ENCODE measurements at regions not wholly inside any gene's neighbourhood (a gene's known extent, or its start where the extent isn't known, plus 50 kb on each side); places are given as distances from the start of the nearest gene placed in this dataset.

- H3K4me3 ChIP-seq (ENCODE audit: low read depth, poor library complexity, severe bottlenecking) = no peak overlapping the region
- DNase-seq (ENCODE audit: low spot score in 2 of 2) = no peak
- TF ChIP-seq POLR2A (IDR thresholded peaks at IDR 0.05) (no peak), CTCF (IDR thresholded peaks at IDR 0.05) (no peak)
- 79 to 81% methylated on average over 5 of the region's 5 CpGs for WGBS, 2 donors
- intact Hi-C loops (cut with DNase I; ENCODE audit: low total_unique reads) = no loop called here
Measured at GRCh38 chr21:17146426-17146825, 366.4 kb upstream of the CXADR start.

- DNase-seq (ENCODE audit: low spot score in 2 of 2) = no peak
- no peak for TF ChIP-seq CTCF (IDR thresholded peaks at IDR 0.05)
- no peak for TF ChIP-seq POLR2A (IDR thresholded peaks at IDR 0.05)
- H3K4me3 ChIP-seq (ENCODE audit: low read depth, poor library complexity, severe bottlenecking) = no peak overlapping the region
- WGBS, 2 donors = 82 to 89% methylated on average over 2 of the region's 2 CpGs
- intact Hi-C loops (cut with DNase I; ENCODE audit: low total_unique reads) = no loop called here
Measured at GRCh38 chr21:17159697-17160096, 353.1 kb upstream of the CXADR start.

GRCh38 chr21:17185674-17186073 is 327.2 kb upstream of the CXADR start:
- 71 to 74% methylated on average over 3 of the region's 3 CpGs for WGBS, 2 donors
- TF ChIP-seq CTCF (IDR thresholded peaks at IDR 0.05) = no peak
- no peak for TF ChIP-seq POLR2A (IDR thresholded peaks at IDR 0.05)
- H3K4me3 ChIP-seq (ENCODE audit: low read depth, poor library complexity, severe bottlenecking) = no peak overlapping the region
- DNase-seq (ENCODE audit: low spot score in 2 of 2) = no peak
- intact Hi-C loops (cut with DNase I; ENCODE audit: low total_unique reads) = no loop called here

GRCh38 chr21:17189963-17190362 is 322.9 kb upstream of the CXADR start:
- H3K4me3 ChIP-seq (ENCODE audit: low read depth, poor library complexity, severe bottlenecking) = no peak overlapping the region
- no peak for DNase-seq (ENCODE audit: low spot score in 2 of 2)
- intact Hi-C loops (cut with DNase I; ENCODE audit: low total_unique reads) = no loop called here
- 87 to 91% methylated on average over 2 of the region's 2 CpGs for WGBS, 2 donors
- TF ChIP-seq POLR2A (IDR thresholded peaks at IDR 0.05) (no peak), CTCF (IDR thresholded peaks at IDR 0.05) (no peak)

- TF ChIP-seq POLR2A (IDR thresholded peaks at IDR 0.05) = no peak
- TF ChIP-seq CTCF (IDR thresholded peaks at IDR 0.05) = no peak
- DNase-seq (ENCODE audit: low spot score in 2 of 2) = no peak
- intact Hi-C loops (cut with DNase I; ENCODE audit: low total_unique reads) = no loop called here
- no peak overlapping the region for H3K4me3 ChIP-seq (ENCODE audit: low read depth, poor library complexity, severe bottlenecking)
- WGBS, 2 donors = 47 to 85% methylated on average over 1 of the region's 1 CpG
Measured at GRCh38 chr21:17191346-17191993, 321.4 kb upstream of the CXADR start.

GRCh38 chr21:17195351-17195750 is 317.5 kb upstream of the CXADR start:
- intact Hi-C loops (cut with DNase I; ENCODE audit: low total_unique reads) = no loop called here
- H3K4me3 ChIP-seq (ENCODE audit: low read depth, poor library complexity, severe bottlenecking) = no peak overlapping the region
- no peak for DNase-seq (ENCODE audit: low spot score in 2 of 2)
- TF ChIP-seq POLR2A (IDR thresholded peaks at IDR 0.05) (no peak), CTCF (IDR thresholded peaks at IDR 0.05) (no peak)
- WGBS, 2 donors = 44 to 55% methylated on average over 1 of the region's 1 CpG
